GM12891 (cell line): ENCODE measurements at regions not wholly inside any gene's neighbourhood (a gene's known extent, or its start where the extent isn't known, plus 50 kb on each side); places are given as distances from the start of the nearest gene placed in this dataset.

Source experiments
- PAX5 ChIP-seq: IDR thresholded peaks from 2 replicates; pipeline ENCODE4 v1.6.1; 2011; ENCODE audit warnings: low read length, moderate library complexity, mild to moderate bottlenecking; ENCODE audit not compliant: insufficient read depth, severe bottlenecking
- POLR2A ChIP-seq: IDR thresholded peaks from 2 replicates; pipeline ENCODE4 v1.6.1; 2011; ENCODE audit warnings: low read depth, low read length, control low read depth
- POLR2AphosphoS5 ChIP-seq: IDR thresholded peaks from 2 replicates; pipeline ENCODE4 v1.6.1; 2011; ENCODE audit warnings: low read depth, low read length, control low read depth
- TAF1 ChIP-seq: IDR thresholded peaks from 2 replicates; pipeline ENCODE4 v1.6.1; 2011; ENCODE audit warnings: low read depth, low read length, control low read depth

DNA sequence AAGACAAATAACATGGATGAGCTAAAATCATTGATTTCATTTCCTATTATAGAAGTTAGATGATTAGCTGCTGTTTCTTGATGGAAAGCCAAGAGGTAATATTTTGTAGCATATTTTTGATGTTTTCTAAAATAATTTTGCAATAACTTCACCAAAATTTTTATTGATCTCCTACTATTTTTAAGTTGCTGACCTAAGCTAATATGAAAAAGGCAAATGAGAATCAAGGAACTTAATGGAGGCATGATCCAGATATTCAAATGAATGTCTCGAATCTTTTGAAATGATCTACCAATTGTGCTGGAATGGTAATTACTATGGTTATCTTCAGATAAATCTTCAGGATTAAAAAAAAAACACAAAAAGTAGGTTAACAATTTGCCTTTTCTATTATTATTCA, 1591.4 kb upstream of the PCDH7 start:
- TF ChIP-seq POLR2A: no peak
- no peak for TF ChIP-seq POLR2AphosphoS5
- no peak for TF ChIP-seq TAF1
- TF ChIP-seq PAX5: no peak
